DND-41 (cell line): ENCODE measurements at regions not wholly inside any gene's neighbourhood (a gene's known extent, or its start where the extent isn't known, plus 50 kb on each side); places are given as distances from the start of the nearest gene placed in this dataset.

Experiments used
- ATAC-seq: fragments of 200-7000 bp; cut with Tn5 transposase; 3 replicates; pipeline ENCODE4 v1.9.1; 2021; ENCODE audit warnings: low read depth; ENCODE audit not compliant: insufficient read depth
- DNase-seq: peaks from one replicate; pipeline ENCODE4 v3.0.0-alpha.2; 2020
- H2AFZ ChIP-seq: 2 replicates; pipeline ENCODE4 v1.6.0; 2012; ENCODE audit warnings: low read depth, low read length
- H3K27ac ChIP-seq: 2 replicates; pipeline ENCODE4 v1.5.1; 2012; ENCODE audit warnings: low read length, inconsistent platforms
- H3K27me3 ChIP-seq: fragments of 200-600 bp; sonication (generic); 2 replicates; pipeline ENCODE4 v1.6.0; 2012; ENCODE audit warnings: low read length, mild to moderate bottlenecking, inconsistent platforms; ENCODE audit not compliant: insufficient read depth, poor library complexity
- H3K36me3 ChIP-seq: 2 replicates; pipeline ENCODE4 v1.5.1; 2012; ENCODE audit warnings: low read length, inconsistent platforms; ENCODE audit not compliant: insufficient read depth
- H3K4me1 ChIP-seq: 2 replicates; pipeline ENCODE4 v1.5.1; 2012; ENCODE audit warnings: mild to moderate bottlenecking, low read length; ENCODE audit not compliant: insufficient read depth
- H3K4me2 ChIP-seq: 2 replicates; pipeline ENCODE4 v1.6.0; 2012; ENCODE audit warnings: mild to moderate bottlenecking, moderate library complexity, low read length, inconsistent platforms; ENCODE audit not compliant: insufficient read depth
- H3K4me3 ChIP-seq, 2 experiments: fragments of 200-600 bp in 1 of 2; shearing (Covaris generic) in 1 of 2; 2 replicates each; pipeline ENCODE4 v1.5.1; 2012 to 2016; ENCODE audit warnings: inconsistent platforms in 2 of 2, low read length in 2 of 2, mild to moderate bottlenecking in 2 of 2, low read depth in 1 of 2, moderate library complexity in 1 of 2
- H3K79me2 ChIP-seq: 2 replicates; pipeline ENCODE4 v1.6.0; 2012; ENCODE audit warnings: low read length, inconsistent platforms; ENCODE audit not compliant: insufficient read depth
- H3K9ac ChIP-seq: 2 replicates; pipeline ENCODE4 v1.6.0; 2012; ENCODE audit warnings: low read depth, mild to moderate bottlenecking, inconsistent platforms, low read length, moderate library complexity
- H3K9me3 ChIP-seq: 2 replicates; pipeline ENCODE4 v1.5.1; 2012; ENCODE audit warnings: low read length, moderate library complexity, mild to moderate bottlenecking, inconsistent platforms; ENCODE audit not compliant: insufficient read depth, severe bottlenecking
- H4K20me1 ChIP-seq: 2 replicates; pipeline ENCODE4 v1.6.0; 2012; ENCODE audit warnings: low read length; ENCODE audit not compliant: insufficient read depth
- CTCF ChIP-seq: IDR thresholded peaks from 2 replicates; pipeline ENCODE4 v1.5.1; 2012; ENCODE audit warnings: borderline replicate concordance, low read length, moderate library complexity, mild to moderate bottlenecking; ENCODE audit not compliant: poor library complexity, severe bottlenecking; ENCODE audit errors: extremely low read depth
- EZH2 ChIP-seq: IDR thresholded peaks from 3 replicates; pipeline ENCODE4 v1.6.1; 2012; ENCODE audit warnings: borderline replicate concordance, low read depth, mild to moderate bottlenecking, moderate library complexity, low read length, inconsistent platforms; ENCODE audit not compliant: severe bottlenecking

- H2AFZ ChIP-seq, result no peak overlapping the region
- H3K4me3 ChIP-seq, result no peak overlapping the region
- no peaks in the 10 kb centered on the region for H3K4me1 ChIP-seq
- H3K9ac ChIP-seq, result no peak overlapping the region
- H3K79me2 ChIP-seq, result no peaks in the 10 kb centered on the region
- H3K36me3 ChIP-seq, result no peaks in the 10 kb centered on the region
- no peaks in the 10 kb centered on the region for H3K9me3 ChIP-seq
- no peak overlapping the region for H3K4me2 ChIP-seq
- DNase-seq, result no peak
- H3K27ac ChIP-seq, result no peak overlapping the region
- H3K27me3 ChIP-seq, result no peaks in the 10 kb centered on the region
- TF ChIP-seq CTCF, result no peak
- no peak for TF ChIP-seq EZH2
- no peak for ATAC-seq
- H4K20me1 ChIP-seq, result no peaks in the 10 kb centered on the region
These were observed 218.2 kb upstream of the CCDC179 start for GRCh38 chr11:23078289-23078971.

GRCh38 chr11:23079382-23079813 lies 219.1 kb upstream of the CCDC179 start:
- no peak overlapping the region for H3K4me2 ChIP-seq
- ATAC-seq (no peak), DNase-seq (no peak)
- no peak overlapping the region for H2AFZ ChIP-seq
- no peaks in the 10 kb centered on the region for H3K79me2 ChIP-seq
- H3K27me3 ChIP-seq, result no peaks in the 10 kb centered on the region
- H3K36me3 ChIP-seq, result no peaks in the 10 kb centered on the region
- H3K4me3 ChIP-seq, result no peak overlapping the region
- H3K9ac ChIP-seq, result no peak overlapping the region
- H4K20me1 ChIP-seq, result no peaks in the 10 kb centered on the region
- H3K27ac ChIP-seq, result no peak overlapping the region
- TF ChIP-seq CTCF, result no peak
- TF ChIP-seq EZH2, result no peak
- no peaks in the 10 kb centered on the region for H3K9me3 ChIP-seq
- H3K4me1 ChIP-seq, result no peaks in the 10 kb centered on the region

GRCh38 chr11:23087407-23087806 lies 227.1 kb upstream of the CCDC179 start:
- no peaks in the 10 kb centered on the region for H3K4me1 ChIP-seq
- no peak overlapping the region for H3K4me3 ChIP-seq
- DNase-seq, result no peak
- H3K36me3 ChIP-seq, result no peaks in the 10 kb centered on the region
- H3K27me3 ChIP-seq, result no peaks in the 10 kb centered on the region
- ATAC-seq, result no peak
- H4K20me1 ChIP-seq, result no peaks in the 10 kb centered on the region
- H3K9me3 ChIP-seq, result no peaks in the 10 kb centered on the region
- TF ChIP-seq CTCF (no peak), EZH2 (no peak)
- no peak overlapping the region for H3K9ac ChIP-seq
- no peak overlapping the region for H3K4me2 ChIP-seq
- no peak overlapping the region for H3K27ac ChIP-seq
- H2AFZ ChIP-seq, result no peak overlapping the region
- no peaks in the 10 kb centered on the region for H3K79me2 ChIP-seq
